Urinary bladder (tissue), 3 donors: ENCODE measurements at regions not wholly inside any gene's neighbourhood (a gene's known extent, or its start where the extent isn't known, plus 50 kb on each side); places are given as distances from the start of the nearest gene placed in this dataset.
"Not testable (repeated sequence)": the region's sequence is repeated elsewhere in the genome, so short reads cannot be mapped to it uniquely, and the experiment has no call there.

Experiments
- DNase-seq: peaks from one replicate; pipeline ENCODE4 v3.0.0-alpha.2; 2015; ENCODE audit errors: extremely low spot score
- H3K27ac ChIP-seq: one replicate; pipeline ENCODE4 v1.5.1; 2013; ENCODE audit warnings: low read depth, mild to moderate bottlenecking, moderate library complexity
- H3K36me3 ChIP-seq: one replicate; pipeline ENCODE4 v1.6.1; 2013; ENCODE audit warnings: mild to moderate bottlenecking, moderate library complexity; ENCODE audit not compliant: insufficient read depth
- H3K4me1 ChIP-seq: one replicate; pipeline ENCODE4 v1.6.1; 2013; ENCODE audit warnings: mild to moderate bottlenecking, moderate library complexity; ENCODE audit not compliant: insufficient read depth
- H3K4me3 ChIP-seq: one replicate; pipeline ENCODE4 v1.5.1; 2013; ENCODE audit warnings: low read depth, low read length
- WGBS: extraction: QIAGEN DNeasy Blood & Tissue Kit; methylation state at CpG from one replicate; pipeline ENCODE4 v1.1.7; 2013; 5-methylcytosine and 5-hydroxymethylcytosine counted together
- donor health status: healthy with polysubstance abuse.
- donor health status: healthy.

DNA sequence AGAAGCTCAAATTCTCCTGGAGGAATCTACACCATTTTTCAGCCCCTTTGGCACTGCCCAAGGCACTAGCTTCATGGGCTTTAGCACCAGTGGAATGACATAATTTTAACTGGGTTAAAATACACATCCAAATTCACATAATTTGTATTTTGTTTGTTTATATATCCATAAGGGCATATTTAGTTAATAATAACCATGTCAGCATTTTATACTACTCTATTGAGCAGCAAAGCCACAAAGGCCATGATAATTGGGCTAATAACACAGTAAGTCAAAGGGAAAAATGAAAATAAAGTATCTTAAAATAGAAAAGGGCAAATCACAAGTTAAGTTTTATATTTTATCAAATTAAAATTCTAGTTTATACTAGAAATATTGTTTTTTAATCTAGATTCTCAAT, 262.7 kb upstream of the TACR3 start:
- Histone ChIP-seq H3K27ac (no peak overlapping the region), H3K36me3 (no peaks in the 10 kb centered on the region), H3K4me3 (no peak overlapping the region), H3K4me1 (no peaks in the 10 kb centered on the region)
- no peak for DNase-seq

DNA sequence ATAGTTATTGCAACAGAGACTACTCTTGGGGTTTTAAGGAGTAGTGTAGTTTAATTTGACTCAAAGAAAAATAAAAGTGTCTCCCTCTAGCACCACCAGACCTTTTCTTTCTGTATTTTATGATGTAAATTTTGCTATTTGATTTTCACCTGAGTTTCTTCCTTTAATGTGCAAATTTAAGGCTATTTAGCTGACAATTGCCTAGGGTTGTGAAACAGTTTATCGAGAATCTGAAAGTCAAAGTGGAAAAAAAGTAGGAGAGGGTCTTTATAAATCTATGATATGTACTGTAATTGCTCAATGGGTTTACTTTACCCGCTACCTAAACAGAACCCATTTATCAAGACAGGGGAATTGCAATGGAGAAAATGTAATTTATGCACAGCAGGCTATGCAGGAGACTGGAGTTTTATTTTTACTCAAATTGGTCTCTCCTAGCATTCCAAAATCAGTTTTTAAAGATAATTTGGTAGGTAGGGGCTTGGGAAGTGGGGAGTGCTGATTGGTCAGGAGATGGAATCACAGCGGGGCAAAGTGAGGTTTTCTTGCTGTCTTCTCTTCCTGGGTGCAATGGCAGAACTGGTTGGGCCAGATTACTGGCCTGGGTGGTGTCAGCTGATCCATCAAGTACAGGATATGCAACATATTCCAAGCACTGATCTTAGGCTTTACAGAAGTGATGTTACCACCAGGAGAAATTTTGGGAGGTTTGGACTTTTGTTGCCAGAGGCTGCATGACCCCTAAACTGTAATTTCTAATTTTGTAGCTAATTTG, 228.6 kb upstream of the TACR3 start:
- no peaks in the 10 kb centered on the region for H3K36me3 ChIP-seq
- no peaks in the 10 kb centered on the region for H3K4me1 ChIP-seq
- DNase-seq = no peak
- 28% methylated on average over 3 of the region's 3 CpGs for WGBS
- no peak overlapping the region for H3K27ac ChIP-seq
- no peak overlapping the region for H3K4me3 ChIP-seq

DNA sequence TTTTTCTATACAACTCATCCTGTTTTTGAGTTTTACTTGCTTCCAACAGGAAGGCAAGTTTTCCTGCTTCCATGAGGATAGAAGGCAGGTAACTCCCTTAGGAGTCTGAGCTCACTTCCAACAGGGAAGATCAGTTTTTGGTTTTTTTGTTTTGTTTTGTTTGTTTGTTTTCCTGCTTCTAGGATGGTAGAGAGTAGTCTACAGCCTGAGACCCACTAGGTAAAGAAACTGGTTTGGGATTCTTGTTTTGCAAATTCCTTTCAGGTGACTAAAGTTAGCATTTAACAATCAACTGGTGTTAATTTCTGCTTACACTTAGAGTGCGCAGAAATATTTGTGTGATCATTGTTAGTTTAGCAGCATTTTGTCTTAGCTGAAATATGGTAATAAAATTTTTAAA, 227.8 kb upstream of the TACR3 start:
- no peaks in the 10 kb centered on the region for H3K4me1 ChIP-seq
- no peak for DNase-seq
- H3K27ac ChIP-seq = no peak overlapping the region
- 47% methylated on average over 1 of the region's 1 CpG for WGBS
- no peaks in the 10 kb centered on the region for H3K36me3 ChIP-seq
- H3K4me3 ChIP-seq = no peak overlapping the region

DNA sequence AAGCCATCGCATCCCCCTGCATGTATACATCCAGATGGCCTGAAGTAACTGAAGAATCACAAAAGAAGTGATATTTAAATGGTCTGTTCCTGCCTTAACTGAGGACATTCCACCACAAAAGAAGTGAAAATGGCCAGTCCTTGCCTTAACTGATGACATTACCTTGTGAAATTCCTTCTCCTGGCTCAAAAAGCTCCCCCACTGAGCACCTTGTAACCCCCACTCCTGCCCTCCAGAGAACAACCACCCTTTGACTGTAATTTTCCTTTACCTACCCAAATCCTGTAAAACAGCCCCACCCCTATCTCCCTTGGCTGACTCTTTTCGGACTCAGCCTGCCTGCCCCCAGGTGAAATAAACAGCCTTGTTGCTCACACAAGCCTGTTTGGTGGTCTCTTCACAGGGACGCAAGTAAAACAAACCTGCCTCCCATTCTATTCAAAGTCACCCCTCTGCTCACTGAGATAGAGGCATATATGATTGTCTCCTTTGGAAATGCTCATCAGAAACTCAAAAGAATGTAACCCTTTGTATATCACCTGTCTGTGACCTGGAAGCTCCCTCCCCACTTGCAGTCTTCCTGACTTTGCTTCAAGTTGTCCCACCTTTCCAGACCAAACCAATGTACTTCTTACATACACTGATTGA, 227.0 kb upstream of the TACR3 start:
- not testable (repeated sequence) for DNase-seq, H3K27ac ChIP-seq, H3K4me1 ChIP-seq, H3K4me3 ChIP-seq, H3K36me3 ChIP-seq
- WGBS = 44% methylated on average over 3 of the region's 3 CpGs

DNA sequence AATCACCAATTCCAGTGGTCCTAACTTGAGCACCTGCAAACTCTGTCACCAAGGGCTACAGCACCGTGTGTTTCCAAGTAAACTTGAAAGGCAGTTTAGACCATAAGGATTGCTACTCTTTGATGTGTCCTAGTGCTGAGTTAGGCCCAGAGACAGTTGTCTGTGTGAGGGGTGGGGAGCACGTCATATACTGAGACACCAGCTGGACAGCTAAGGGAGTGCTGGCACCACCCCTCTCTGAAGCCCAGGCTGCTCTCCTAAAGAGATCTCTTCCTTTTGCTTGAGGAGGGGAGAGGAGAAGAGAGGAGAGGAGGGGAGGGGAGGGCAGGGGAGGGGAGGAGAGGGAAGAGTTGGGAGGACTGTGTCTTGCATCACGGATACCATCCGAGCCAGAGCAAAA, 218.7 kb upstream of the TACR3 start:
- Histone ChIP-seq H3K4me3 (no peak overlapping the region), H3K27ac (no peak overlapping the region), H3K4me1 (no peaks in the 10 kb centered on the region), H3K36me3 (no peaks in the 10 kb centered on the region)
- WGBS = 72% methylated on average over 4 of the region's 4 CpGs
- no peak for DNase-seq

DNA sequence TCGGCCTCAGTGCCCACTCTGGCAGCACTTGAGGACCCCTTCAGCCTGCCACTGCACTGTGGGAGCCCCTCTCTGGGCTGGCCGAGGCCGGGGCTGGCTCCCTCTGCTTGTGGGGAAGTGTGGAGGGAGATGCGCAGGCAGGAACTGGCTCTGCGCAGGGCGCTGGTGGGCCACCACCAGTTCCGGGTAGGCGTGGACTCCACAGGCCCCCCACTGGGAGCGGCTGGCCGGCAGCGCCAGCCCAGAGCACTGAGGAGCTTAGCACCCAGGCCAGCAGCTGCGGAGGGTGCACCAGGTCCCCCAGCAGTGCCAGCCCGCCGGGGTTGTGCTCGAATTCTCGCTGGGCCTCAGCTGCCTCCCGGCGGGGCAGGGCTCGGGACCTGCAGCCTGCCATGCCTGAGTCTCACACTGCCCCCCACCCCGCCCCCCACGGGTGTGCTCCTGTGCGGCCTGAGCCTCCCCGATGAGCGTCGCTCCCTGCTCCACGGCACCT, 216.9 kb upstream of the TACR3 start:
- Histone ChIP-seq H3K4me3 (no peak overlapping the region), H3K27ac (no peak overlapping the region), H3K36me3 (no peaks in the 10 kb centered on the region), H3K4me1 (no peaks in the 10 kb centered on the region)
- 96% methylated on average over 26 of the region's 26 CpGs for WGBS
- no peak for DNase-seq

DNA sequence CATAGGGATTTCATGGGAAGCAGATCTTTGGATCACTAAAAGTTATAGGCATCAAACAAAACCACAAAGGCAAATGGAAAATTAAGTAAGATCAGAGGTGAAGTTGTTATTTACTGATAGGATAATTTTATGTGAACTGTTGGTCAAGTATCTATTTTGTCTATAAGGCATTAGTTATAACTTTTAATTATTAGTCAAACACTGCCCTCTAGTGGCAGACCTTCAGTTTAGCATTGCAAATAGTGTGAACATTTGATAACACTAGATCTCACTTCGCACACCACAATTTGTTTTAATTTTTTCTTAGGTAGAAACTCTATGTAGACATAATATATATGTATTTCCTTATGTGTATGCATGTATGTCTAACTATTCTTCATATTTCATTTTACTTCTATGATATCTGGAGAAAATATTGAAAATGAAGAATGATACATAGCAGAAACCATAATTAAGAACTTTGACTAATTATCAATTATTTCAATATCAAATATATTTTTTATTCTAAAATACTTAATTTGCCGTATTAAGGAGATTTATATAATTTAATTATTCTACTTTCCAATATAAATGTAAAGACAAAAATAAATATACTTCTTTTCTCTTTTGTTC, 214.5 kb upstream of the TACR3 start:
- DNase-seq = no peak
- H3K4me3 ChIP-seq = no peak overlapping the region
- H3K4me1 ChIP-seq = no peaks in the 10 kb centered on the region
- no peak overlapping the region for H3K27ac ChIP-seq
- WGBS = 40% methylated on average over 2 of the region's 2 CpGs
- H3K36me3 ChIP-seq = no peaks in the 10 kb centered on the region

DNA sequence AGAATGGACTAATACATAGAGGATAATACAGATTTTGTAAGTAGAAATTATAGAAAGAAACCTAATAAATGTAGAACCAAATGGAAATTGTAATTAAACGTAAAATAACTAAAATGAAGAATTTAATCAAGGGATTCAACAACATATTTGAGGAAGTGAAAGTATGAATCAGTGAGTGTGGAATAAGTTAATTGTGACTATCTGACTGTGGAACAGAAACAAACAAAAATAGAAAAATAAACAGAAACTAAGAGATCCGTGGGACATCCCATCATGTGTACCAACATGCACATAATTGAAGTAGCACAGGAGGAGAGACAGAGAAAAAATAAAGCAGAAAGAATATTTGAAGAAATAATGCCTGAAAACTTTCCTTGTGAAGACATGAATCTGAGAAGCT, 208.6 kb upstream of the TACR3 start:
- DNase-seq = no peak
- Histone ChIP-seq H3K27ac (no peak overlapping the region), H3K4me1 (no peaks in the 10 kb centered on the region), H3K4me3 (no peak overlapping the region), H3K36me3 (no peaks in the 10 kb centered on the region)
- 71% methylated on average over 2 of the region's 2 CpGs for WGBS

DNA sequence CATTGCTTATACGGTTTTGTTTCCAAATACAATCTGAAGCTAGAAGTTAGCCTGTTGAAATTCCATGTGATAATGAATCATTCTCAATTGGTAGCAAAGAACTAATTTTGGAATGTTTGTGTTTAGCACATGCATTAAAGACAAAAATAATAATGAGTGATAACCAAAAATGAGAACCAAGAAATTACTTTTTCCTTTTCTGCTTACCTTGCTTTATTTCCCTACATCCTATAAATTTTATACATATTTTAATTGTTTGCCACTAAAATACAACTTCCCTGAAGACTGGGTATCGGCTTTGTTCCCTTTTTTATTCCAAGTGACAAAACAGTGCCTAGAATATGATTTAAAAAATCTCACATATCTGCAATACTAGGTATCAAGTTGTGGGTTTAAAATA, 203.8 kb upstream of the TACR3 start:
- no peak overlapping the region for H3K4me3 ChIP-seq
- no peak overlapping the region for H3K27ac ChIP-seq
- no peaks in the 10 kb centered on the region for H3K4me1 ChIP-seq
- no peaks in the 10 kb centered on the region for H3K36me3 ChIP-seq
- WGBS = 75% methylated on average over 2 of the region's 2 CpGs
- no peak for DNase-seq

DNA sequence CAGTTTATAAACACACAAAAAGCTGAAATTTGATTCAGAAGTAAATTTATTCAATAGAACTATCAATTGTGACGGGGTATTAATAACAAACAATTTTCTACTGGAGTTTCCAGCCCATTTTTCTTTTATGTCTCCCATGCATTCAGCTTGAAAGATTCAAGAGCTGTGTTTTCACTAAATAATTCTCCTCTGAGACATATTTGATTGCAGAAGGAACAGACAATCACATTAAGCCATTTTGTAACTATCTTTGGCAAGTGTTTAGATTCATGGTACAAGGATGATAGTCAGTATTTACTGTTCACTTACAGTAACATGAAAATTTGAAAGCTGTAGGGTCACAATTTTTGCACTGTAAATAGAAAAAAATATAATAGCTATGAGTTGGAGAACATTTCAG, 198.4 kb upstream of the TACR3 start:
- H3K36me3 ChIP-seq = no peaks in the 10 kb centered on the region
- no peak for DNase-seq
- WGBS = 88% methylated on average over 1 of the region's 1 CpG
- no peak overlapping the region for H3K4me3 ChIP-seq
- H3K4me1 ChIP-seq = no peaks in the 10 kb centered on the region
- no peak overlapping the region for H3K27ac ChIP-seq

DNA sequence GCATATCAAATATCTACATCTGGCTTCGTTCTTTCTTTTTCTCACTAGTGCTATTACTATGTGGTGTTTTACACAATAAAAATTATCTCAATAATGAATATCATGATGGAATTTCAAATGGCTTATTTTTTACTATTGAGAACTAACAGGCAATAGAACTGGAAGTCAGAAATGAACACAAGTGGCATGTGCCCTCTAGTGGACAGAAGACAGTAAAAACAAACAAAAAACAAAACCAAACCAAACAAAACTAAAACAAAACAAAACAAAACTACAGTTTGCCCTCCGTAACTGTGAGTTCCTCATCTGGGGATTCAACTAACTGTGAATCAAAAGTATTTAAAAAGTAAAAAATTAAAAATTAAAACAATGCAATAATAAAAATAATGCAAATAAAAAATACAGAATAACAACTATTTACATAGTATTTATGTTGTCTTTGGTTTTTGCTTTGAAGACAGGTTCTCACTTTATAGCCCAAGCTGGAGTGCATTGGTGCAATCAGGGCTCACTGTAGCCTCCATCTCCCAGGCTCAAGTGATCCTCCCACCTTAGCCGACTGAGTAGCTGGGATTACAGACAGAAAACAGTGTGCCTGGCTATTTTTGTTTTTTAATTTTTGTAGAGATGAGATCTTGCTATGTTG, 195.6 kb upstream of the TACR3 start:
- no peak for DNase-seq
- no peaks in the 10 kb centered on the region for H3K4me1 ChIP-seq
- no peak overlapping the region for H3K4me3 ChIP-seq
- H3K27ac ChIP-seq = no peak overlapping the region
- no peaks in the 10 kb centered on the region for H3K36me3 ChIP-seq
- 17% methylated on average over 3 of the region's 3 CpGs for WGBS

DNA sequence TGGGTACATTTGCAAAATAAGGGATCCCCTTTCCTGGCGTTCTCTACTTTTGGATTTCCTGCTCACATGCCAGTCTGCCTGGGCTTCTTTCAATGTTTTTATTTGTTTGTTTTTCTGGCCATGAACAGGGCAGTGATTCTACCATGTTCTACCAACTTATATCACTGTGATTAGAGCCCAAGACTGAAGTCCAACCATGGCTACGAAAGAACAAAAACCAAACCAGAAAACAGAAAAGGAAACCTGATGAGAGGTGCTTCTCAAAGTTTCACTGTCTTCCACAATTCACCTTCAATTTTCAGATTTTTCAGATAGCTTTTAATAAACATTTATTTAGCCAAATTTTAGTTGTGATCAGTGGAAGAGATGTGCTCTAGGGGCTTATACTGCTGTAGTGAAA, 187.6 kb upstream of the TACR3 start:
- Histone ChIP-seq H3K27ac (no peak overlapping the region), H3K4me1 (no peaks in the 10 kb centered on the region), H3K36me3 (no peaks in the 10 kb centered on the region), H3K4me3 (no peak overlapping the region)
- 77% methylated on average over 2 of the region's 2 CpGs for WGBS
- DNase-seq = no peak

DNA sequence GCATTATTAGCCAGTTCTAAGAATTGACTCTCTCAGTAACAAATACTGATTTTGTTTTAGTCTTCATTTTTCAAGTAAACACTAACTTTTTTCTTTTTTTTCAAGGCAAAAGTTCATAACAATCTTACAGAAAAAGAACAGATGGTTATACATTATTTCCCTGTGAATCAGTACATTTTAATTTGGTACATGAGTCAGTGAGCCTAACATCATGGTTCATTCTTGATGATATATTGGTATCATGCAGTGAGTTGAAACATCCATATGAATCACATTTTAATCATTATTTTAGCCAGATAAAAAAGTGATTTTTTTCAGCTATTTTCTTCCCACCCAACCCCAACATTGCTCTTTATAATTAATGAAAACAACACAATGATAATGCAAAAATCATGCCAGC, 184.3 kb upstream of the TACR3 start:
- no peak for DNase-seq
- H3K27ac ChIP-seq = no peak overlapping the region

DNA sequence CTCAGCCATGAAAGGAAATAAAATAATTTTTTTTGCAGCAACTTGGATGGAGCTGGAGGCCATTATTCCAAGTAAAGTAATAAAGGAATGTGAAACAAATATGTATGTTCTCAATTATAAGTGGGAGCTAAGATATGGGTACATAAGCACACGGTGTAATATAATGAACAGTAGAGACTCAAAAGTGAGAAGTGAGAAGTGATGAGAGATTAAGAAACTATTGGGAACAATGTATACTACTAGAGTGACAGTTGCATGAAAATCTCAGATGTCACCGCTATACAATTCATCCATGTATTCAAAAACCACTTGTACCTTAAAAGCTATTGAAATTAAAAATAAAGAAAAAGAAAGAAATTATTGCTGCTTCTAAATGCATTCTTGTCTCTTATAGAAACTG, 182.9 kb upstream of the TACR3 start:
- Histone ChIP-seq H3K4me3 (no peak overlapping the region), H3K36me3 (no peaks in the 10 kb centered on the region), H3K27ac (no peak overlapping the region), H3K4me1 (no peaks in the 10 kb centered on the region)
- no peak for DNase-seq
- 87% methylated on average over 2 of the region's 2 CpGs for WGBS

More for the DNA sequence above, 184.3 kb upstream of the TACR3 start:
- Histone ChIP-seq H3K4me1 (no peaks in the 10 kb centered on the region), H3K36me3 (no peaks in the 10 kb centered on the region), H3K4me3 (no peak overlapping the region)
